ENCODE measurements at regions not wholly inside any gene's neighbourhood (a gene's known extent, or its start where the extent isn't known, plus 50 kb on each side); places are given as distances from the start of the nearest gene placed in this dataset.

GRCh38 chr18:29104671-29105070 is 927.7 kb upstream of the CDH2 start:
- DNase-seq (ENCODE audit: low spot score): no peak

GRCh38 chr18:29104227-29104626 is 927.3 kb upstream of the CDH2 start:
- DNase-seq (ENCODE audit: low spot score): no peak

- no peak for DNase-seq (ENCODE audit: low spot score)
Observed at GRCh38 chr18:29096079-29096770, 919.3 kb upstream of the CDH2 start.

GRCh38 chr18:29087616-29088246 is 910.8 kb upstream of the CDH2 start:
- DNase-seq (ENCODE audit: low spot score): no peak

GRCh38 chr18:29084120-29084519 is 907.2 kb upstream of the CDH2 start:
- DNase-seq (ENCODE audit: low spot score): no peak

GRCh38 chr18:29083545-29083944 is 906.6 kb upstream of the CDH2 start:
- no peak for DNase-seq (ENCODE audit: low spot score)

GRCh38 chr18:29080946-29081345 is 904.0 kb upstream of the CDH2 start:
- DNase-seq (ENCODE audit: low spot score): no peak

GRCh38 chr18:29078273-29078672 is 901.3 kb upstream of the CDH2 start:
- no peak for DNase-seq (ENCODE audit: low spot score)

- DNase-seq (ENCODE audit: low spot score): no peak
Observed at GRCh38 chr18:29077344-29077743, 900.4 kb upstream of the CDH2 start.

GRCh38 chr18:29076645-29077044 is 899.7 kb upstream of the CDH2 start:
- no peak for DNase-seq (ENCODE audit: low spot score)

GRCh38 chr18:29074147-29074546 is 897.2 kb upstream of the CDH2 start:
- no peak for DNase-seq (ENCODE audit: low spot score)

- DNase-seq (ENCODE audit: low spot score): no peak
Observed at GRCh38 chr18:29071869-29072268, 894.9 kb upstream of the CDH2 start.

- DNase-seq (ENCODE audit: low spot score): no peak
Observed at GRCh38 chr18:29063346-29063745, 886.4 kb upstream of the CDH2 start.

- DNase-seq (ENCODE audit: low spot score): no peak
Observed at GRCh38 chr18:29062921-29063320, 886.0 kb upstream of the CDH2 start.

GRCh38 chr18:29060349-29060748 is 883.4 kb upstream of the CDH2 start:
- DNase-seq (ENCODE audit: low spot score): no peak

GRCh38 chr18:29057703-29058102 is 880.8 kb upstream of the CDH2 start:
- no peak for DNase-seq (ENCODE audit: low spot score)

GRCh38 chr18:29056800-29057199 is 879.9 kb upstream of the CDH2 start:
- no peak for DNase-seq (ENCODE audit: low spot score)

- no peak for DNase-seq (ENCODE audit: low spot score)
Observed at GRCh38 chr18:29041976-29042375, 865.0 kb upstream of the CDH2 start.

GRCh38 chr18:29034113-29034856 is 857.4 kb upstream of the CDH2 start:
- no peak for DNase-seq (ENCODE audit: low spot score)

GRCh38 chr18:29028560-29028959 is 851.6 kb upstream of the CDH2 start:
- DNase-seq (ENCODE audit: low spot score): no peak

- no peak for DNase-seq (ENCODE audit: low spot score)
Observed at GRCh38 chr18:29018976-29019375, 842.0 kb upstream of the CDH2 start.

- DNase-seq (ENCODE audit: low spot score): no peak
Observed at GRCh38 chr18:29012883-29013465, 836.0 kb upstream of the CDH2 start.
